ENCODE measurements at regions not wholly inside any gene's neighbourhood (a gene's known extent, or its start where the extent isn't known, plus 50 kb on each side); places are given as distances from the start of the nearest gene placed in this dataset.

DNA sequence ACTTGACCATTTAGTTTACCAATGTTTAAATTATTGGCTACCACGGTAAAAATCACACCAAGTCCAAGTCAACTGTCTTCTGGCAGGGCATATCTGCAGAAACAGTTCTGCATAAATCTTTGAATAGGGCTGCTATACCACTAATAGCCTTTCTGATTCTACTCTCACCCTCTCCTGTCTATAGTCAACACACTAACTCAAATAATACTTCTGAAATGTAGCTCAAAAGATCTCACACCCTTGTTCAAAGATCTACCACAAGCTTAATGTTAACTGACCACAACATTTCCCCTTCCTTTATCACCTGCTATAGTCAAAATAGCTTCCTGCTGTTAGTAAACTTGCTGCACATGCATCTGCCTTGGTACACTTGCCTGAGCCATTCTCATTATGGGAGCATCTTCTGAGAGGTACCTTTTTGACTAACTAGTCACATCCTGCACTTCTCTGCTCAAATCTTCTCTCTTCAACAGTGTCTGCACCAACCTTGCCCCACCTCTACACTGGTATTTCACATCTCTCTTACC is 319.4 kb downstream of the CDH10 start:
- TF ChIP-seq, protein P1, sequence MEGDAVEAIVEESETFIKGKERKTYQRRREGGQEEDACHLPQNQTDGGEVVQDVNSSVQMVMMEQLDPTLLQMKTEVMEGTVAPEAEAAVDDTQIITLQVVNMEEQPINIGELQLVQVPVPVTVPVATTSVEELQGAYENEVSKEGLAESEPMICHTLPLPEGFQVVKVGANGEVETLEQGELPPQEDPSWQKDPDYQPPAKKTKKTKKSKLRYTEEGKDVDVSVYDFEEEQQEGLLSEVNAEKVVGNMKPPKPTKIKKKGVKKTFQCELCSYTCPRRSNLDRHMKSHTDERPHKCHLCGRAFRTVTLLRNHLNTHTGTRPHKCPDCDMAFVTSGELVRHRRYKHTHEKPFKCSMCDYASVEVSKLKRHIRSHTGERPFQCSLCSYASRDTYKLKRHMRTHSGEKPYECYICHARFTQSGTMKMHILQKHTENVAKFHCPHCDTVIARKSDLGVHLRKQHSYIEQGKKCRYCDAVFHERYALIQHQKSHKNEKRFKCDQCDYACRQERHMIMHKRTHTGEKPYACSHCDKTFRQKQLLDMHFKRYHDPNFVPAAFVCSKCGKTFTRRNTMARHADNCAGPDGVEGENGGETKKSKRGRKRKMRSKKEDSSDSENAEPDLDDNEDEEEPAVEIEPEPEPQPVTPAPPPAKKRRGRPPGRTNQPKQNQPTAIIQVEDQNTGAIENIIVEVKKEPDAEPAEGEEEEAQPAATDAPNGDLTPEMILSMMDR (IDR thresholded peaks at IDR 0.05): no peak
- no peak for TF ChIP-seq POLR2A (IDR thresholded peaks at IDR 0.05)

Data from lower leg skin (tissue), 3 donors.